ENCODE measurements at regions not wholly inside any gene's neighbourhood (a gene's known extent, or its start where the extent isn't known, plus 50 kb on each side); places are given as distances from the start of the nearest gene placed in this dataset.
"Not testable (repeated sequence)": the region's sequence is repeated elsewhere in the genome, so short reads cannot be mapped to it uniquely, and the experiment has no call there.

GRCh38 chr9:87382900-87383299, 114.8 kb upstream of the DAPK1 start:
- no peak for DNase-seq

GRCh38 chr9:87383344-87384150, 114.1 kb upstream of the DAPK1 start:
- no peak for DNase-seq

- no peak for DNase-seq
Measured at GRCh38 chr9:87386490-87387025, 111.1 kb upstream of the DAPK1 start.

- no peak for DNase-seq
Measured at GRCh38 chr9:87387351-87388011, 110.2 kb upstream of the DAPK1 start.

GRCh38 chr9:87388708-87389107, 109.0 kb upstream of the DAPK1 start:
- DNase-seq: not testable (repeated sequence)

GRCh38 chr9:87389936-87390335, 107.7 kb upstream of the DAPK1 start:
- DNase-seq: no peak

- no peak for DNase-seq
Measured at GRCh38 chr9:87390361-87390760, 107.3 kb upstream of the DAPK1 start.

- no peak for DNase-seq
Measured at GRCh38 chr9:87392086-87392485, 105.6 kb upstream of the DAPK1 start.

GRCh38 chr9:87393706-87394230, 103.9 kb upstream of the DAPK1 start:
- DNase-seq: no peak

- no peak for DNase-seq
Measured at GRCh38 chr9:87395804-87396479, 101.7 kb upstream of the DAPK1 start.

GRCh38 chr9:87401681-87402080, 96.0 kb upstream of the DAPK1 start:
- no peak for DNase-seq

GRCh38 chr9:87402537-87402936, 95.1 kb upstream of the DAPK1 start:
- DNase-seq: no peak

- DNase-seq: no peak
Measured at GRCh38 chr9:87405677-87406542, 91.8 kb upstream of the DAPK1 start.

- DNase-seq: no peak
Measured at GRCh38 chr9:87406543-87407166, 91.0 kb upstream of the DAPK1 start.

GRCh38 chr9:87410047-87411005, 87.3 kb upstream of the DAPK1 start:
- DNase-seq: not testable (repeated sequence)

- DNase-seq: no peak
Measured at GRCh38 chr9:87420884-87421283, 76.8 kb upstream of the DAPK1 start.

- no peak for DNase-seq
Measured at GRCh38 chr9:87421734-87422133, 75.9 kb upstream of the DAPK1 start.

GRCh38 chr9:87422999-87423398, 74.7 kb upstream of the DAPK1 start:
- DNase-seq: no peak

GRCh38 chr9:87423885-87424284, 73.8 kb upstream of the DAPK1 start:
- not testable (repeated sequence) for DNase-seq

GRCh38 chr9:87425202-87425601, 72.5 kb upstream of the DAPK1 start:
- no peak for DNase-seq
